ENCODE measurements at regions not wholly inside any gene's neighbourhood (a gene's known extent, or its start where the extent isn't known, plus 50 kb on each side); places are given as distances from the start of the nearest gene placed in this dataset.

GRCh38 chr1:199778324-199778955, 249.1 kb upstream of the NR5A2 start:
- intact Hi-C loops (cut with micrococcal nuclease; ENCODE audit: unreplicated experiment), result no loop called here
- in situ Hi-C loops (cut with HindIII; ENCODE audit: low pct_unique_long_range_greater_than_20kb, low sequenced_read_pairs), result no loop called here
- POLR2A ChIA-PET, result interaction anchor here (0.7 kb wide), 1 partner anchor 213 kb away, joined by 6 read pairs; no protein-coding TSS in a partner anchor
- H3K36me3 ChIP-seq (ENCODE audit: control insufficient read depth, insufficient read depth, low read length), result no peaks in the 10 kb centered on the region
- H3K4me1 ChIP-seq (ENCODE audit: control insufficient read depth, insufficient read depth, low read length), result no peaks in the 10 kb centered on the region; the same call in 1 of the 2 replicates
- H3K27me3 ChIP-seq (ENCODE audit: control insufficient read depth, insufficient read depth, low read length), result no peaks in the 10 kb centered on the region
- DNase-seq (ENCODE audit: low read depth, low spot score) (no peak), ATAC-seq (peak; percentile 77; the same call in 1 of the 2 replicates)
- CTCF ChIA-PET, result no interaction called here
- BruUV-seq (replicated peaks), result no TSS peak
- H3K27ac ChIP-seq (ENCODE audit: low read length), result no peak overlapping the region
- TF ChIP-seq REST (IDR thresholded peaks at IDR 0.05; ENCODE audit: insufficient read depth in 1 of 2, low read depth in 2 of 2, low read length in 1 of 2) (no peak), CTCF (IDR thresholded peaks at IDR 0.05) (no peak), TCF7L2 (IDR thresholded peaks at IDR 0.05; ENCODE audit: low read depth, low read length) (peak; percentile 51), POLR2AphosphoS5 (IDR thresholded peaks at IDR 0.05; ENCODE audit: low read depth, low read length) (0 out of 2 replicates have a peak, but pooled peaks have one; percentile 26), SIN3A (IDR thresholded peaks at IDR 0.05; ENCODE audit: borderline replicate concordance, insufficient read depth, low read depth, low read length) (no peak)
- H3K4me3 ChIP-seq (ENCODE audit: low read depth in 2 of 2, low read length in 2 of 2), result no peak overlapping the region
- H3K9me3 ChIP-seq (ENCODE audit: control insufficient read depth, insufficient read depth, low read depth, low read length), result no peaks in the 10 kb centered on the region

DNA sequence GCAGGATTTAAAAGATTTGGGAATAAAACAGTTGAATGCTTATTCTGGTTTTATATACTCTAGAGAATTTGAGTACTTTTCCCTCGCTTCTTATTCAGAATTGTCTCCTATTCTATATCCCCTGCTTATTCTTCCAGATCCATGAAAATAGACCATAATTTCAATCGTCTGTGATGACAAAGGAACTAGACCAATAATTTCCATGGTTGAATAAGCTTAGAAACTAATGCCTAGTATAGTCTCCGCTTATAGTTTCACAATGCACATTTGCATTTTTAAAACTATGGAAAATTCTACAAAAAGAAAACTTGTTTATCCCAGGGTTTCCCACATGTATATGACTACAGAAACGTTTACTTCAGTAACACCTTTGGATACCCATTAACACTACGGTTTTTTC, 247.4 kb upstream of the NR5A2 start:
- BruUV-seq (replicated peaks), result no TSS peak
- ATAC-seq (no peak), DNase-seq (ENCODE audit: low read depth, low spot score) (no peak)
- POLR2A ChIA-PET, result no interaction called here
- Histone ChIP-seq H3K27me3 (ENCODE audit: control insufficient read depth, insufficient read depth, low read length) (no peaks in the 10 kb centered on the region), H3K36me3 (ENCODE audit: control insufficient read depth, insufficient read depth, low read length) (no peaks in the 10 kb centered on the region), H3K4me1 (ENCODE audit: control insufficient read depth, insufficient read depth, low read length) (no peaks in the 10 kb centered on the region; the same call in 1 of the 2 replicates), H3K27ac (ENCODE audit: low read length) (no peak overlapping the region), H3K4me3 (ENCODE audit: low read depth in 2 of 2, low read length in 2 of 2) (no peak overlapping the region), H3K9me3 (ENCODE audit: control insufficient read depth, insufficient read depth, low read depth, low read length) (no peaks in the 10 kb centered on the region)
- TF ChIP-seq POLR2AphosphoS5 (IDR thresholded peaks at IDR 0.05; ENCODE audit: low read depth, low read length) (no peak), SIN3A (IDR thresholded peaks at IDR 0.05; ENCODE audit: borderline replicate concordance, insufficient read depth, low read depth, low read length) (no peak), REST (IDR thresholded peaks at IDR 0.05; ENCODE audit: insufficient read depth in 1 of 2, low read depth in 2 of 2, low read length in 1 of 2) (no peak), TCF7L2 (IDR thresholded peaks at IDR 0.05; ENCODE audit: low read depth, low read length) (no peak), CTCF (IDR thresholded peaks at IDR 0.05) (no peak)
- intact Hi-C loops (cut with micrococcal nuclease; ENCODE audit: unreplicated experiment) (no loop called here), in situ Hi-C loops (cut with HindIII; ENCODE audit: low pct_unique_long_range_greater_than_20kb, low sequenced_read_pairs) (no loop called here)
- CTCF ChIA-PET, result no interaction called here
